ENCODE measurements at regions not wholly inside any gene's neighbourhood (a gene's known extent, or its start where the extent isn't known, plus 50 kb on each side); places are given as distances from the start of the nearest gene placed in this dataset.
"Not testable (repeated sequence)": the region's sequence is repeated elsewhere in the genome, so short reads cannot be mapped to it uniquely, and the experiment has no call there.

GRCh38 chr7:49418963-49419362 is 354.5 kb upstream of the VWC2 start:
- ATAC-seq (ENCODE audit: poor library complexity): no peak
- intact Hi-C loops (cut with DNase I): no loop called here
- DNase-seq: no peak

DNA sequence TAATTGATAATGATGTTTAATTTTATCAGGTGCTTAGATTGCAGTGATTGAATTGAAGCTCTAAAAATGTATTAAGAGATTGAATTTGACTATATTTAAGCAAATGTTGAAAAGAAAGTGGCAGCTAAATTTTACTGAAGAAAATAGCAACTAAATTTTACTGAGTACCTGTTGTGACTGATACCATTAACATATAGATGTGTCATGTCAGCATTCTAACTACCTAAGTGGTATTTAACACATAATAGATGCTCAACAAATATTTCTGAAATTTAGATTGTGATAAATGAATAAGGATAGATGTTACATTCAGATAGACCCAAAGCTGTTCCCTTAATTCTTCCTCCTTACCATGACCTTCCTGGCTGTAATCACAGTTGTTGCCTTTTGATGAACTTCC is 350.9 kb upstream of the VWC2 start:
- intact Hi-C loops (cut with DNase I): no loop called here
- DNase-seq: no peak
- no peak for ATAC-seq (ENCODE audit: poor library complexity)

GRCh38 chr7:49424109-49424508 is 349.3 kb upstream of the VWC2 start:
- ATAC-seq (ENCODE audit: poor library complexity) (no peak), DNase-seq (no peak)
- intact Hi-C loops (cut with DNase I): no loop called here

GRCh38 chr7:49425277-49425818 is 348.1 kb upstream of the VWC2 start:
- no peak for DNase-seq
- intact Hi-C loops (cut with DNase I): no loop called here
- ATAC-seq (ENCODE audit: poor library complexity): no peak

DNA sequence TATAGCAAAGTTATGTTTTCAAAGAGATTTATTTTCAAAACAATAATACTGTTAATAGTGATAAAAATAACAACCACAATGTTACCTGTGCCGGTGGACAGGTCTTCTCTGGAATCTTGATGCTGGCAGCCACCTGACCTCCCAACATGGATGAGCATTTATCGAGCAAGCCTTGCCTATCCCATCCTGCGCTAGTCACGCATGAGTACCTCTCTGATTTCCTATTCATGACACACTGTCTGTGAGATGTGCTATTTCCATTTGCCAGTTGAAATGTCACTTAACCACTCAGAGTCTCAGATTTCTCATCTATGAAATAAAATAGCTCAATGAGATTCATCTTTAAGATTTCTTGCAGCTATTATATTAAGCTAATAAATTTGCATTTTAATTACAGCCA is 341.2 kb upstream of the VWC2 start:
- ATAC-seq (ENCODE audit: poor library complexity) (no peak), DNase-seq (no peak)
- intact Hi-C loops (cut with DNase I): loop anchor here (2.0 kb wide), 1 partner anchor 29 kb away; no protein-coding TSS in a partner anchor

GRCh38 chr7:49433794-49434193 is 339.6 kb upstream of the VWC2 start:
- DNase-seq (no peak), ATAC-seq (ENCODE audit: poor library complexity) (no peak)
- intact Hi-C loops (cut with DNase I): loop anchor here (2.0 kb wide), 1 partner anchor 27 kb away; no protein-coding TSS in a partner anchor

DNA sequence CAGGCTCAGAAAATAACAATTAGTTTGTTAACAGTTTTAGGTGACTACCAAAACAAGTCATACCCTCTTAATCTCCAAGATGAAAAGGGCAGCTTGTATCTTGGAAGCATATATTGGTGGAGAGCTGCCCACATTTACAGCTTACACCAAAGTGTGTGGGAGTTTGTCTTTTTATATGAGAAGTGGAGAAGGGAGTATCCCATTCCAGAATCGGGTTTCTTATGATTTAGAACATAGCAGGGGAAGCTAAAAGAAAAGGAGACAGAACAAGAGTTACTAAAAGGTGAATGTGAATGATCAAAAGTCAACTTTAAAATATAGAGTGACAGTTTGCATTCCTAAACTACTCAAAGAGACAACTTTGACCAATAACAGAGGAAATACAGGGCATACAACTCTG is 338.6 kb upstream of the VWC2 start:
- intact Hi-C loops (cut with DNase I): no loop called here
- ATAC-seq (ENCODE audit: poor library complexity): no peak
- no peak for DNase-seq

DNA sequence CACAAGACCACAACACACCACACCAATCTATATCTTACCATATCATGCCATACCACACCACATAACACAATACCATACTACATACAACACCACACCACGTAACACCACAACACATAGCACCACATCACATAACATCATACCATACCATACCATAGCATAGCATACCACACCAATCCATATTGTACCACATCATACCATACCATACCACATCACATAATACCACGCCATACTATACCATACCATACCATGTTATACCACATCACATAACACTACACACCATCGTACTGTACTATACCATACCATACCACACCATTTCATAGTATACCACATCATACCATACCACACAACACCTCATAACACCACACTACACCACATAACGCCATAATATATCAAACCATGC is 335.2 kb upstream of the VWC2 start:
- intact Hi-C loops (cut with DNase I): no loop called here
- ATAC-seq (ENCODE audit: poor library complexity): no peak

GRCh38 chr7:49443515-49443914 is 329.9 kb upstream of the VWC2 start:
- no peak for DNase-seq
- intact Hi-C loops (cut with DNase I): no loop called here
- ATAC-seq (ENCODE audit: poor library complexity): peak; percentile 51

More for the DNA sequence above, 335.2 kb upstream of the VWC2 start:
- DNase-seq: no peak

DNA sequence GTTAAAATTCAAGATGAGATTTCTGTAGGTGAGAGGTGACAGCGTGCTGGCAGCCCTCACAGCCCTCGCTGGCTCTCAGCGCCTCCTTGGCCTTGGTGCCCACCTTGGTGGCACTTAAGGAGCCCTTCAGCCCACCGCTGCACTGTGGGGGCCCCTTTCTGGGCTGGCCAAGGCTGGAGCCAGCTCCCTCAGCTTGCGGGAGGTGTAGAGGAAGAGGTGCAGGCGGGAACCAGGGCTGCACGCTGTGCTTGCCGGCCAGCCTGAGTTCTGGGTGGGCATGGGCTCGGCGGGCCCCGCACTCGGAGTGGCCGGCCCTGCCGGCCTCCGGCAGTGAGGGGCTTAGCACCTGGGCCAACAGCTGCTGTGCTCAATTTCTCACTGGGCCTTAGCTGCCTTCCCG is 320.0 kb upstream of the VWC2 start:
- intact Hi-C loops (cut with DNase I): no loop called here
- DNase-seq (no peak), ATAC-seq (ENCODE audit: poor library complexity) (no peak)

- intact Hi-C loops (cut with DNase I): no loop called here
- DNase-seq (no peak), ATAC-seq (ENCODE audit: poor library complexity) (peak; percentile 67)
Measured at GRCh38 chr7:49479441-49479840, 294.0 kb upstream of the VWC2 start.

GRCh38 chr7:49479936-49480544 is 293.4 kb upstream of the VWC2 start:
- no peak for DNase-seq
- peak; percentile 35 for ATAC-seq (ENCODE audit: poor library complexity)
- intact Hi-C loops (cut with DNase I): loop anchor here (5.0 kb wide), 1 partner anchor 312 kb away; no protein-coding TSS in a partner anchor

DNA sequence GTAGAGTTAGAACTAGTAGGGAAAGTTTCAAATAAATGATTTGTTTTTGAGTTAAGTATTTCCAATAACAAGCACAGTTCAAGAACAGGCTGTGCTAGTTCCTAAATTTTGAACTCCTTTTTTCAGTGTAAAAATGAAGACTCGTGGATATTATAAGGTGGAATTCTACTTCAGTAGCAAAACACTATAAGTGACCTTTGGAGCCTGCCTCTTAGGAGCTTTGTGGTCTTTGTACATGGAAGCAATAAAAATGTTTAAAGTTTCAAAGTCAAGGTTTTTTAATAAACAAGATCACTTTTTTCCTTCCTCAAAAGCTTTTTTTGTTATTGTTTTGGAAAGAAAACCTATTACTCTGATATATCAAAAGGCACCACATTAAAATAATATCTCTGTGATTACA is 292.4 kb upstream of the VWC2 start:
- intact Hi-C loops (cut with DNase I): loop anchor here (5.0 kb wide), 1 partner anchor 311 kb away; no protein-coding TSS in a partner anchor
- no peak for DNase-seq
- ATAC-seq (ENCODE audit: poor library complexity): no peak

GRCh38 chr7:49483142-49483541 is 290.3 kb upstream of the VWC2 start:
- ATAC-seq (ENCODE audit: poor library complexity): peak; percentile 85
- DNase-seq: no peak

DNA sequence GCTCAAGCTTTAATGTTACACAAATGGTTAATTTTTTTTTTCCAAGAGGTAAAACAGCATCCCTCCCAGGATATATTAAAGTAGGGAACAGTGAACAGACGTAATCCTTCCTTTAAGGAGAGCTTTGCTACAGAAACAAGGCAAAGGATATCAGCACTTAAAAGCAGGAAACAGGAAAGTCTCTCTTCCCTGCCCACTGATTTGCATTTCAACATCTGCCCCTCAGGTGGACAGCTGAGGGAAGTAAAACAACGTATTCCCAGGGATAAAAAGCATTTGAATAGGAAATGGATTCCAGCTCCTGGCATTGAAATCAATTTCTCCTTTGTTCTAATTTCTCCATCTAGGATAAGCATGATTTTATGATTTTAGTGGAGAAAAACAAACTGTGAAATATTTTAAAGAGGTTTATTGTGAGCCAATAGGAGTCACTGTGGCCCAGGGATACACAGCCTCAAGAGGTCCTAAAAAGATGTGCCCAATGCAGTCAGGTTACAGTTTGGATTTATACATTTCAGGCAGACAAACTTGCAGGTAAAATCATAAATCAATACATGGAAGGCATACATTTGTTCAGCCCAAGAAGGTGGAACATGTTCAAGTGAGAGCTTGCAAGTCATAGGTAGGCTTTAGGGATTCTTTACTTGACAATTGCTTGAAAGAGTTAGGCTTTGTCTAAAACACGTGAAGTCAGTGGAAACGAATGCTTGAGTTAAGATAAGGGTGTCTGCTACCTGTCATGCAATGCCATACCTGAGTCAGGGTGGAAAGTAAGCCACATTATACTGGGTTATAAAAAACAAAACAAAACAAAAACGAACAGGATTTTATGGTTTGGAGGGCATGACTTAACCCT is 286.2 kb upstream of the VWC2 start:
- intact Hi-C loops (cut with DNase I): no loop called here
- DNase-seq: no peak
- no peak for ATAC-seq (ENCODE audit: poor library complexity)

More at GRCh38 chr7:49483142-49483541, 290.3 kb upstream of the VWC2 start:
- intact Hi-C loops (cut with DNase I): loop anchor here (5.0 kb wide), 1 partner anchor 309 kb away; no protein-coding TSS in a partner anchor

- DNase-seq (no peak), ATAC-seq (ENCODE audit: poor library complexity) (no peak)
- intact Hi-C loops (cut with DNase I): no loop called here
Measured at GRCh38 chr7:49487830-49488140, 285.7 kb upstream of the VWC2 start.

GRCh38 chr7:49488573-49488972 is 284.9 kb upstream of the VWC2 start:
- no peak for ATAC-seq (ENCODE audit: poor library complexity)
- intact Hi-C loops (cut with DNase I): no loop called here
- DNase-seq: no peak

- no peak for ATAC-seq (ENCODE audit: poor library complexity)
- DNase-seq: no peak
- intact Hi-C loops (cut with DNase I): no loop called here
Measured at GRCh38 chr7:49497471-49497870, 276.0 kb upstream of the VWC2 start.

- ATAC-seq (ENCODE audit: poor library complexity): no peak
- intact Hi-C loops (cut with DNase I): no loop called here
- DNase-seq: no peak
Measured at GRCh38 chr7:49500741-49501140, 272.7 kb upstream of the VWC2 start.

- intact Hi-C loops (cut with DNase I); DNase-seq; ATAC-seq (ENCODE audit: poor library complexity): not testable (repeated sequence)
Measured at GRCh38 chr7:49507206-49507605, 266.2 kb upstream of the VWC2 start.
